ENCODE measurements at regions not wholly inside any gene's neighbourhood (a gene's known extent, or its start where the extent isn't known, plus 50 kb on each side); places are given as distances from the start of the nearest gene placed in this dataset.

DNA sequence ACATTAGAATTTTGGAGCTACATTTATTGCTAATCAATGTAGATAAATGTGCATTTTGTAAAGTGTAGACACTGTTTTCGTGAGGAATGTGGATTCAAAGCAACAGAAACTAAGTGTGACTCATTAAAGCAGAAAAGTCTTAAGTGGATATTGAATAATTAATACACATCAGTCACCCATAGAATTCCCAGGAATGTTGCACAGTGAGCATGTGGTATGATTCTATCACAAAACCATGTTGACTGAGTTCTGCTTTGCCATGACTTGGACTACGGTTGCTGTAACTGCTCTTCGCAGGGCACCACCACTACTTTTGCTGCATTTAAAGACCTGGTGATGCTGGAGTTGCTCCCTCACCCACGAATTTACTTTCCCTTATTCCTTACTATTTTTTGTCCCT is 471.8 kb downstream of the KCNT2 start:
- CTCF ChIA-PET: no interaction called here
- no peaks in the 10 kb centered on the region for H3K9me3 Mint-ChIP-seq

DNA sequence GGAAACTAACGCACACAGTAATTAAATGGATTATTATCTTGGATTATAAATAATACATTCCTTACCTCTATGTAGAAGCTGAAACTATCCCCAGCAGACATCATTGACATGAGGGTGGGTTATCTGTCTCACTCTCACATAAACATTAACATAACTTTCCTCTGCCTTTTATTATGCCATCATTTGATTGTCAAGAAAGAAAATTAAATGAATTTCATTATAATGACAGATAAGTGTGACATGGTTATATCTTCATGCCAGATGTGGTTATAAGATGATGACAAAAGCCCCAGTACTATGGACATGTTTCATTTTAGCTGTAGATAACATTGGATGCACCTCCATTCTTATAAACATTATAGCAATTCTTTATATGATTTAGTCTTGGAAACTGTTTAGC is 476.5 kb downstream of the KCNT2 start:
- no peak for ATAC-seq (ENCODE audit: low read depth)
- no peak for DNase-seq
- Mint-ChIP-seq H3K4me3 (no peak overlapping the region), H3K27me3 (no peaks in the 10 kb centered on the region), H3K36me3 (ENCODE audit: low read depth) (no peaks in the 10 kb centered on the region), H3K9me3 (no peaks in the 10 kb centered on the region), H3K4me1 (no peaks in the 10 kb centered on the region), H3K27ac (no peak overlapping the region)
- ChIA-PET POLR2A (no interaction called here), CTCF (no interaction called here)
- TF ChIP-seq, protein P1, sequence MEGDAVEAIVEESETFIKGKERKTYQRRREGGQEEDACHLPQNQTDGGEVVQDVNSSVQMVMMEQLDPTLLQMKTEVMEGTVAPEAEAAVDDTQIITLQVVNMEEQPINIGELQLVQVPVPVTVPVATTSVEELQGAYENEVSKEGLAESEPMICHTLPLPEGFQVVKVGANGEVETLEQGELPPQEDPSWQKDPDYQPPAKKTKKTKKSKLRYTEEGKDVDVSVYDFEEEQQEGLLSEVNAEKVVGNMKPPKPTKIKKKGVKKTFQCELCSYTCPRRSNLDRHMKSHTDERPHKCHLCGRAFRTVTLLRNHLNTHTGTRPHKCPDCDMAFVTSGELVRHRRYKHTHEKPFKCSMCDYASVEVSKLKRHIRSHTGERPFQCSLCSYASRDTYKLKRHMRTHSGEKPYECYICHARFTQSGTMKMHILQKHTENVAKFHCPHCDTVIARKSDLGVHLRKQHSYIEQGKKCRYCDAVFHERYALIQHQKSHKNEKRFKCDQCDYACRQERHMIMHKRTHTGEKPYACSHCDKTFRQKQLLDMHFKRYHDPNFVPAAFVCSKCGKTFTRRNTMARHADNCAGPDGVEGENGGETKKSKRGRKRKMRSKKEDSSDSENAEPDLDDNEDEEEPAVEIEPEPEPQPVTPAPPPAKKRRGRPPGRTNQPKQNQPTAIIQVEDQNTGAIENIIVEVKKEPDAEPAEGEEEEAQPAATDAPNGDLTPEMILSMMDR (IDR thresholded peaks at IDR 0.05): no peak
- intact Hi-C loops (cut with micrococcal nuclease): no loop called here

More for the DNA sequence above, 471.8 kb downstream of the KCNT2 start:
- DNase-seq (no peak), ATAC-seq (ENCODE audit: low read depth) (no peak)
- Mint-ChIP-seq H3K4me1 (no peaks in the 10 kb centered on the region), H3K4me3 (no peak overlapping the region), H3K36me3 (ENCODE audit: low read depth) (no peaks in the 10 kb centered on the region), H3K27ac (no peak overlapping the region), H3K27me3 (no peaks in the 10 kb centered on the region)
- intact Hi-C loops (cut with micrococcal nuclease): no loop called here
- TF ChIP-seq, protein P1 (IDR thresholded peaks at IDR 0.05): no peak
- POLR2A ChIA-PET: no interaction called here

DNA sequence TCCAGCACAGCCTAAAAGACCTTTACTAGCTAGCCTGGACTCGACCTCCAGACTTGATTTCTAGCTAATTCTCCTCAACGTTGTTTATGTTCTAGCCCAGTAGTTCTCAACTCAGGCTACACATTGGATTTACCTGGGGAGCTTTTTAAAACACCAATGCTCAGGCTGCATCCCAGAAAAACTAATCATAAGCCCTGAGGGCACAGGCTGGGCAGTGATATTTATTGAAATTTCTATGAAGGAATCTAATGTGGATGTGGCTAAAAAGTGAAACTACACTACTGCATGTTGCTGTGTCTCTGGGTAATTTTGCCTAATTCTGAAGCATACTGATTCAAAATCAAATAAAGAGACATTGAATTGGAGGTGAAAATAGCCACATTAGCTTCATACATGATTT is 479.4 kb downstream of the KCNT2 start:
- POLR2A ChIA-PET: no interaction called here

DNA sequence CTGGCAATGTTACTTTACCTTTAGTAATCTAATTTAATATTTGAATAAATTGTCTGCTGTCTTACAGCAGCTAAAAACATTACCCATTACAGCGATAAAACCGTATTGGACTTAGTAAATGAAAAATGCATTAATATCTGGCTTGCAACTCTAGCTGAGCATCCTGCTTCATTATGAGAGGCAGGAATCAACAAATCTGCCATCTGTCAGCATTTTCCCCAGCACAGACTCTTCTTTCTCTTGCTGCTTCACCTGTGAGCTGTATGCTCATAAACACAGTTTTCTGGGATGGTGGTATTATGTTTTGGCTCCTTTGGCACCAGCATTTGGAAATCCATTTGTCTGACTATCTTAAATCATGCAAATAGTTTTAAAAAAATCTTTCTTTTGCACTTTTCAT is 487.1 kb downstream of the KCNT2 start:
- Mint-ChIP-seq H3K27ac (no peak overlapping the region), H3K4me1 (no peaks in the 10 kb centered on the region), H3K9me3 (no peaks in the 10 kb centered on the region), H3K27me3 (no peaks in the 10 kb centered on the region), H3K4me3 (no peak overlapping the region), H3K36me3 (ENCODE audit: low read depth) (no peaks in the 10 kb centered on the region)
- ATAC-seq (ENCODE audit: low read depth): no peak
- no peak for DNase-seq
- ChIA-PET CTCF (no interaction called here), POLR2A (no interaction called here)
- intact Hi-C loops (cut with micrococcal nuclease): no loop called here
- TF ChIP-seq, protein P1 (IDR thresholded peaks at IDR 0.05): no peak

More for the DNA sequence above, 479.4 kb downstream of the KCNT2 start:
- DNase-seq: no peak
- Mint-ChIP-seq H3K27me3 (no peaks in the 10 kb centered on the region), H3K4me3 (no peak overlapping the region), H3K27ac (no peak overlapping the region), H3K36me3 (ENCODE audit: low read depth) (no peaks in the 10 kb centered on the region), H3K4me1 (no peaks in the 10 kb centered on the region), H3K9me3 (no peaks in the 10 kb centered on the region)
- TF ChIP-seq, protein P1 (IDR thresholded peaks at IDR 0.05): no peak
- CTCF ChIA-PET: no interaction called here
- no peak for ATAC-seq (ENCODE audit: low read depth)
- intact Hi-C loops (cut with micrococcal nuclease): no loop called here

DNA sequence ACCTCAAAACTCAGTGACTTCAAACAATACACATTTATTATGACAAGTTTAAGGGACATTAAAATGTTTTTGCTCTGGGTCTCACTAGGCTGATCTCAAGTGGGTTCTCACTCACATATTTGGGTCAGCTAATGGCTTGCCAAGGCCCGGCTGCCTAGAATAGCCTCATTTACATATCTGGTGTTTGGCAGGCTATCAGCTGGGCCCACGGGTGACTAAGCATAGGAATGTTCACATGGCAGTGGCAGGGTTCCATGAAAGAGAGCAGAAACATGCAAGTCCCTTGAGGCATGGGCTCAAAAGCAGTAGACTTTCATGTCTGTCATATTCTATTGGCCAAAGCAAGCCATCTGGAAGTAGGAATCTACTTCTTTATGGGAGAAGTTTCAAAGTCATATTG is 492.6 kb downstream of the KCNT2 start:
- TF ChIP-seq, protein P1 (IDR thresholded peaks at IDR 0.05): no peak
- no peaks in the 10 kb centered on the region for H3K27me3 Mint-ChIP-seq
- intact Hi-C loops (cut with micrococcal nuclease): no loop called here
- CTCF ChIA-PET: no interaction called here
- H3K9me3 Mint-ChIP-seq: peaks cover under 1% of the 10 kb centered on the region
- POLR2A ChIA-PET: no interaction called here
- no peak for ATAC-seq (ENCODE audit: low read depth)
- no peaks in the 10 kb centered on the region for H3K4me1 Mint-ChIP-seq
- no peaks in the 10 kb centered on the region for H3K36me3 Mint-ChIP-seq (ENCODE audit: low read depth)
- DNase-seq: no peak
- H3K27ac Mint-ChIP-seq: no peak overlapping the region
- no peak overlapping the region for H3K4me3 Mint-ChIP-seq
